HG03520 (cell line): ENCODE measurements at regions not wholly inside any gene's neighbourhood (a gene's known extent, or its start where the extent isn't known, plus 50 kb on each side); places are given as distances from the start of the nearest gene placed in this dataset.

Experiments used
- ATAC-seq: cut with Tn5 transposase; IDR thresholded peaks from one replicate; pipeline ENCODE4 v1.9.1; 2021; ENCODE audit warnings: mild to moderate bottlenecking, moderate library complexity; ENCODE audit not compliant: unreplicated experiment

DNA sequence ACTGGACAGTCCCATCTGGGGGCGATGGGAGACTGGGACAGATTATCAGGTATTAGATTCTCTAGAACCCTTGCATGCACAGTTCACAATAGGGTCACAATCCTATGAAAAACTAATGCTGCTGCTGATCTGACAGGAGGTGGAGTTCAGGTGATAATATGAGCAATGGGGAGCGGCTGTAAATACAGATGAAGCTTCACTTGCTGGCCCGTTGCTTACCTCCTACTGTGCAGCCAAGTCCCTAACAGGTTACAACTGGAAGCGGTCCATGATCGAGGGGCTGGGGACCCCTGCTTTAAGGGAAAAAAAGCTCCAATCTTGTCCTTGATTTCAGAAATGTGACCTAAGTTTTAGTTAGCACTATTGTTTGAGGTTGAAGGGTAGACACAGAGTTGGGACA lies 175.2 kb downstream of the ZNF330 start:
- no peak for ATAC-seq

DNA sequence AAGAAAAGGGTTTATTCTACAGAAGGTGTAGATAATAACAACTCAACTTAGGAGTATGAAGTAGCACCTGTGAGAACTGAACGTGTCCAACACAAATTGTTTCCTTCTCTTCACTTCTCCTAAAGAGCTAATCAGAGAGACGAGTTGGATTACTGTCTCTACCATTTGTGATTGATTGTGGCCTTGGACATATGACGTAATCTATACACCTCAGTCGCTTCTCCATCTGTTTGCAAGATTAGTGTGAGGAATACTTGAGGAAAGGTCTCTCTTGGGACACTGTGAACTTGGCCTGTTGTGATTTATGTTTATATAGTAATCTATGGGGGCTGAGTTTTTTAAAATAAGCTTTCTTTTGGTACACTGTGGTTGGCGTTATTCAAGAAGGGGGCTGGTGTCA lies 182.0 kb downstream of the ZNF330 start:
- ATAC-seq = no peak

DNA sequence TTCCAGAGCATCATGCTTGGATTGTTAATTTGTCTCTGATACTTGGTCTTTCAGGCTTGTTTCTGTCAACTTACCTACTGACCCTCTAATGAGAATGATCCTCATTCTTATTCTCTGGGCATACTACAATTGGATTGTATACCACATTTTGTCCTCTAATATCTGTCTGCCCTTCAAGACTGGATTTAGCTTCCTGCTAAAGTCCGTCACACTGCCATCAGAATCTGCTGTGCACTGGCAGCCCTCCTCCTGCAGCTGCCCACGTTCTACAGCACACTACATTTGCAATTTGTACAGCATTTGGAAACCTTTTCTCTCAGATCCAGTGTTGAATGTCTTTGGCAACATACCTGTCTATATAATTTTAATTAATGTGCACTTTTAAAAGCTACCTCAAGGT lies 183.1 kb downstream of the ZNF330 start:
- no peak for ATAC-seq

DNA sequence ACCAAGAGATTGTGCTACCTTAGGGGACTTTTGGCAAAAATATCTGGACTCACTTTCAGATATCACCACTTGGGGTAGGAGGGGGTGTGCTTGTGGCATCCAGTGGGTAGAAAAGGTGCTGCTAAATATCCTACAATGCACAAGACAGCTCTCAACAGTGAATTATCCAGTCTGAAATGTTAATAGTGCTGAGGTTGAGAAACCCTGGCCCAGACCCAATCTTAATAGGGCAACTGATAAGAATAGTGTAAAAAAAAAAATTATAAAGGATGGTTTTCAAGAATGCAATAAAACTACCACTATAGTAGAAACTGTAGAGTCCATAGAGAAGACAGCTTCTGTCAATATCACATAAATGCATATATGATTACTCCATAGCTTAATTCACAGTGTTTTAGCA lies 185.5 kb downstream of the ZNF330 start:
- ATAC-seq = no peak

DNA sequence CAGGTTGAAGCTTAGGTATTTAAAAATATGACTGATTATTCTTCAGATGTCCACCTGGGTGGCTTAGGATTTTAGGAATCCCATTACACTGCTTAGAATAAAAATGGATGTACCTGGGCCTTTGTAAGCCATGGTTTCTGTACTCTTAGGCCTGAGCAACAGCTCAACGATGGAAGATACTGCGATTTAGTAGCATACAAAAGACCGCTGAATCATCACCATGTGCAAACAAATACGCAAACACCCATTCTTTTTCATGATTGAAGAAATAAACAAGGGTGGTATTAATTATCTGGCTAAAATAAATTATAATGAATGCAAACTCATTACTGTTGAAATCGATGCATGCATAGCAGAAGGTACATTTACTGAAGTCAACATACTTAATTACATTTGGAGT lies 188.9 kb downstream of the ZNF330 start:
- no peak for ATAC-seq

DNA sequence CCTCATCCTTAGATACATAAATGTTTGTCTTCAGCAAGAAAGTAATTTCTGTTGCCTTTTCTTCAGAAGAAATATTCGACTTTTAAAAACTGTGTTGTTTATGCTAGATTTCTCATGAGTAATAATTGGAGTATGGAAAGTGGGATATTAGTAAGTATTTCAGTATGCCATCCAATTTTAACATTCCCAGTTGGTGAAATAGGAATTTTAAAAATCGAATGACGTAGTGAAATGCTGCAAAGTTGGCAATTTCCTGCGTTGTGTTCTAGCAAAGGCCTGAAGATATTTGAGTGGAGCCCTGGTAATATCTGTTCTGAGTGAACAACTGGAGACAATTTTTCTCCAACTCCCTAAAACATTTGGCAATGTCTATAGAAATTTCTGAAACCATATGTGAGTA lies 190.1 kb downstream of the ZNF330 start:
- ATAC-seq = no peak

DNA sequence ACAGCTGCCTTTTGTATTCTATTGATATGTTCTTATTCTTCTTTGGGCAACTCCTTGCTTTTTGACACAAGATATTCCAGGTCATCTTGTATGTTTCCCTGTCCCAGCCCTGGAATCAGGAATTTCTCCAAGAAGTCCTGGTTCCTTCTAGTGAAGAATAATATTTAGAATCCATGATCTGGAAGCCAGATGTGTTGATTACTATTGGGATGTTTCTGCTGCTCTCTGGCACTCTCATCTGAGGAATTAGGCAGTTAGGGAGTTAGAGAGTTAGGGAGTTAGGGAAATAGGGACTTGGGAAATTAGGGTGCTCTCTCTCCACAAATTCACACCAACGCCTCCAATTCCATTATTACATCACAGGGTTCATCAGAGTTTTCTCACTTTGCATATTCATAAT lies 191.2 kb downstream of the ZNF330 start:
- no peak for ATAC-seq

DNA sequence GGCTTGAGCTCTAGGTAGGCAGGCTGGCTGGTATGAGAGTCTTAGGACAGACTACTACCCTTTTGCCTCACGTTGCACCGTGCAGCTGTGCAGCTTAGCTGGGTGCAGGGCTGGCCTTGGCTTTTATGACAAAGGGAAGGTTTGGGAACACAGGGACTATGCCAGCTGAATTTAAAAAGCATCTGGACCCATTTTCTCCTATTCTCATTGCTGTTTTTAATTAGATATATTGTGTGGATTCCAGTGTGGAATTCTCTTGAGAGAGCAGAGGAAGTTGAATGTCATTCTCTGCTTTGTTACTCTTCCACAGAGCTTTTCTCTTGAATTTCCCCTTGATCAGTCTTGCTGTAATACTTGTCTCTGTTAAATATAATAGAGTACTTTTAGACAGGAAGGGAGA lies 192.7 kb downstream of the ZNF330 start:
- no peak for ATAC-seq

DNA sequence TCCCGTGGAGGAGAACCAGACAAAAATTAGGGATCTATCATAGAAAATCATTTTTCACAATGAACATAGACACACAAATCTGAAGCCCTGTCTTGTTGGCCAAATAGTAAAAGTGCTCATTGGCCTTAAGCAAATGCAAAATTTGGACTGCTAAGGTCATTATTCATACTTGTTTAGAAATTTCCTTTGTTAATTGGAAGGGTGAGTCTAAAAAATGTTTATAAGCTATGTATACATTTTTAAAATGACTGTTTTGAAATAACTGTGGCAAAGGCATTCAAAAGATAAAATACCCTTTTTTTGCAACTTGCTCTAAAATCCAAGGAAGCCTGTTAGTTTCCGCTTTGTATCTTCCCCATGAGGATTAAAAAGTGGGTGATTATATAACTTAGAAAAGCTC lies 195.0 kb downstream of the ZNF330 start:
- no peak for ATAC-seq

DNA sequence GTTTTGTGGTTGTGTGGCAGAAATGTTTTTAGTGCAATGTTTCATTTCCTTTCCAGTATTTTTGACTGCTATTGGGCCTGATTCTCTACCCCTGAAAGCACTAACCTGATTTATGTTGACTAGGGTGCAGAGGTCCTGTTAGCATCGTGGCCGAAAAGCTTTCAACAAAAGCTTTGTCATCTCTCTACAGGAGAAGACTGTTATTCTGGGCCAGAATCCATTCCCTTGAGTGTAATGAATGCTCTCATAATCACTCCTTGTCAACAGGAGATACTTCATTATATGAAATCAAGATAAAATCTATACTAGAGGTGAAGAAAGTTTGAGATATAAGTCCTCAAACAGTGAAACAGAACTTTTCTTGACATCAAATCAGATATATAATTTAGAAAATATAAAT lies 195.5 kb downstream of the ZNF330 start:
- no peak for ATAC-seq

DNA sequence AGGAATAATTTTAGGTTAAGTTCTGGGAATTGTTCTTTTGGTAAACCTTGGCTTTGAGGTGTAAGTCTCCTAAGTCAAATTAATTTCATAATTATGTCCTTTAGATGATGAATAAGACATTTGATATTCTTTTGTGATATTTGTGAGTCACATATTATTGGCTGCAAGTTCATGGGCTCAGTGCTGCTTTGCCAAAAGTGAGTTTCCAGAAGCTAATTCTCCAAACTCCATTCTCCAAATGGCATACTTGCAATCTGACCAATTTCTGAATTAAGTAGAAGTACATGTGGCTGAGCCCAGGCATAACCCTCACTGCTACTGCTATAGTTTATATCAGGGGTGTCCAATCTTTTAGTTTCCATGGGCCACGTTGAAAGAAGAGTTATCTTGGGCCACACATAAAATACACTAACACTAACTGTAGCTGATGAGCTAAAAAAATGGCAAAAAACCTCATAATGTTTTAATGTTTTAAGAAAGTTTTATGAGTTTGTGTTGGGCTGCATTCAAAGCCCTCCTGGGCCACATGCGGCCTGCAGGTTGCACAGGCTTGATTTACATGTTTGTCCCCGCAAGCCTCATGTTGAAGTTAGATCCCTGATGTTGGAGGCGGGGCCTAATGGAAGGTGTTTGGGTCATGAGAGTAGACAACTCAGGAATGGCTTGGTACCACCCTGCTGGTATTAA lies 196.1 kb downstream of the ZNF330 start:
- no peak for ATAC-seq

DNA sequence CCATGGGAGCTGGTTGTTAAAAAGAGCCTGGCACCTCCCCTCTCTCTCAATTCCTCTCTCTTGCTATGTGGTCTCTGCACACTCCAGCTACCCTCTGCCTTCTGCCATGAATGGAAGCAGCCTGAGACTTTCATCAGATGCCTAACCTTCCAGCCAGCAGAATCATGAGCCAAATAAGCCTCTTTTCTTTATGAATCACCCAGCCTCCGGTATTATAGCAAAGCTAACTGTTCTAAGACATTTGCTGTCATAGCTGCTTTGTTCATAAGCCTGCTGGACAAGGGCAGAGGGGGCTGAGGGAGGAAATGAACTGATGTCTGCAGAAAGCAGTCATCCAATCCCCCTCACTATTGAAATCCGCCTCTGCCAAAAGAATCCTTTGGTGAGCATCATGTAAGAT lies 196.7 kb downstream of the ZNF330 start:
- no peak for ATAC-seq

DNA sequence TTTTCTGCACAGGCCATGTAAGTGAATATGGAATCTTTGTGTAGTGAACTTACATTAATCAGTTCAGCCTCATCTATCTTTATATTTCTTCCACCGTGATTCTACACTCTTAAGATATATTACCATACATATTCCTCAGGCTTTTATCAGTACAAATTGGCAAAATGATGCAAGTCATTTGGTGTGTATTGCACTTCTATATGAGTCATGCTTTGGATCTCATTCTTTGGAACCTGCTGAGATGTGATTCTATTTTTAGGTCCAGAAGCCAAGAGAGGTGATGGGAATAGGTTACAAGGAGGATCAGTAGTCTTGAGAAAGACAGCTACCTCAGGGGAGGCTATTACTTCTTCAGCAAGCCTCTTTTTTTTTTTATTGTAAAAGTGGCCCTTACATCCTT lies 204.4 kb downstream of the ZNF330 start:
- no peak for ATAC-seq

DNA sequence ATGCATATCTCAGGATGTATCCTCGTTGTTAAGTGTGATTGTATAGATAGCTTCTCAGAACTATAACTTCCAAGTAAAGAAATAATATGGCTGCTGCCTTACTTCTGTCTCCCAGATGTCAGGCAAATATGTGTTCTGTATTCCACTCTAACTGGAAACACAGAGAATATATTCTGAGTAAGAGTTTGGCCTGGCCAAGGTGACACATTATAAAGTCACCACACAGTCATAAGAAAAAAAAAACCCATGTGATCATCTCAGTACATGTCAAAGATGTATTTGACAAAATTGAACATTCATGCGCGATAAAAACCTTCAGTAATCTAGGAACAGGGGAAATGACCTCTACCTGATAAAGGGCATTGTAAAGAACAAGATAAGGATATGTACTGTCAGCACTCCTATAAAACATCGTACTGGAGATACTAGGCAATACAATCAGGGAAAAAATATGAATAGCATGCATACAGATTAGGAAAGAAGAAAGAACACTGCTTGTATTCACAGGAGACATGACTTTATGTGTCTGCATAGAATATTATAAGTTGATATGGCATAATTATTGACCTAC lies 207.1 kb downstream of the ZNF330 start:
- ATAC-seq = no peak

DNA sequence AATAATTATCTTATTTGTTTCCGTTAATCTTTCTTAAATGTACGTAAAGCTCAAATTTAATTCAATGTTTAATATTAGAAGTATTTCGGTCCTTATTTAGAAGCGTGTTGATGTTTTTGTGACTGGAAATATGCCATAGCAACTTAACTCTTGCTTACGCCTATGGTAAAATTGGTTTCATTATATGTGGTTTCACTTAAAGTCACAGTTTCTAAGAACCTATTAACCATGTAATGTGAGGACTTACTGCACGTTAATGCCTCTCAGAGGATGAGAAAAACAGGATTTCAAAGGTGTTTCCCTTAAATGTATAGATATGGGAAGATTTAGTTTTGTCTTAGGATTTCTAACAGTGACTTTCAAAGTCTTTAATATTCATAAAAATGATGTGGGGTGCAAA lies 206.4 kb upstream of the IL15 start:
- ATAC-seq = no peak

DNA sequence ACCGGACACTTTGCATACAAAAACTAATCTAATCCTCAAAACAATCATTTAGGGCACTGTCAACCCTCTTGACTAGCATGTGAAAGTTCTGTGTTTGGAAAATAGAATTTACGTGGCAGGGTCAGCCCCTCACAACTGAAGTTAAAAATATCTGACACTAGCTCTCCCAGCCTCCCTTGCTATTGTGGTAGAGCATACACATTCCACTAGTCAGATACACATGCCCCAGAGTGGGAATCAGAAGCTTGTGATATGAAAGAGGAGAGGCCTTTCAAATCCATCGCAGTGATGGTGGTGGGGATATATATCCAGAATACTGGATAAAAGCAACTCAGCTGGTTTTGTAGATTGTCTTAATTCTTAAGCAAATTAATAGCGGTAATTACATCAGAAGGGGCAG lies 205.7 kb upstream of the IL15 start:
- ATAC-seq = no peak

DNA sequence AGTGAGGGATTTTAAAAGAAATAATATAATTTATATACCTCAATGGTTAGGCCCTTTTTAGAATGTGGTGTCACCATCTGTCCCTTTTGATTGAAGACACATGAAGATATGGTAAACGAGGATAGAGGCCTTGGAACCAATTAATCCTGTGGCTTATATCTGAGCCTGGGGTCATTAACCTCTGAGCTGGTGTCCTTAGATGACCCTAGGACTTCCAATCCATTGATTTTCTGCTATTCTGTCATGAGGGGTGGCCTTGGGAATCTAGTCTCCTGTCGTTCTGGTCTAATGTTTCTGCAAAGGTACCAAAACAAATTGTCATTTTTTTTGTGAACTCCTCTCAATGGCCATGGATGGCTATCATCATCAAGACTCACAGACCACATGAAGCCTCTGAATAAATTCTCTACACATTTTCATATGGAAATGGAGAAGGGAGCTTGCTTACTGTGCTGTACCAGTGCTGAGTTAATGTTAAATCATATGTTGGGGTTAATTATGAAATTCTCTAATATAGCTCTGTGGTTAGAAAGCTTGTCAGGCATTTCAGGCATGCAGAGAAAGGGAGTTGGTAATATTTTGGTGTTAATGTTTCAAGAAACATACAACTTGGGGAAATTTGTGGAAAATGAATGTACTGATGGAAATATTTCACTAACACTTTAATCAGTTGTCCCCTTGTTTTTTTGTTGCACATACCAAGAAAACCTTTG lies 204.2 kb upstream of the IL15 start:
- ATAC-seq = no peak

DNA sequence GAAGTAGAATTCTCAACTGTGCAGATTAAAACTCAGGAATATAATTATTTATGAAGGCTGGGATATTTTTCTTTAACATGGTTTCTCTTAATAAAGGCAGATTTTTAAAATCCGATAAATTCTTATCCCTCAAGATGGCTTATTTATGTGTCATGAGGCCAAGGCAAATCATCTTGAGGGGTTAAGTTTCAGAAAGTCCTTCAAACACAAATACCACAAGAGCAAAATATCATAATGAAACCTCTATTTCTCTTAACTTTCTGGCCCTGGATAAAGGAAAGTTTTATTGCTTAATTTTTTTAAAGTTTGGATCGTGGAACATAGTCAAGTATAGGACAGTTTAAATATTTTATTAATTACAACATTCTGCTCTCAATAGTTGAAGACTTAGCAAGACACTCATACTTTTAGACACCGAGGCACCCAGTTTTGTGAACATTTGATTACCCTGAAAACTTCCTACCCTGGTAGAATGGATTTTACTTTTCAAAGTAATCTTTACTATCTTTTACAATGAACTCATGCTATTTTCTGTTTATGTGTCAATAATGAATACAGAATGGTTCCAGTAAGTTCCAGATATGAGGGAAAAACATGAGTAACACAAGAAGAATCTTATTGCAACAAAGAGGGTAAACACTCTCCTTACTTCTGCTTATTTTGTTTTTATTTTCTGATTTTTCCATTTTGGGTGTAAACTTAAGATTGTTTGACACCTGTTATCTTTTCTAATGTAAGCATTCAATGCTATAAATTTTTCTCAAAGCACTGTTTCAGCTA lies 200.7 kb upstream of the IL15 start:
- no peak for ATAC-seq

DNA sequence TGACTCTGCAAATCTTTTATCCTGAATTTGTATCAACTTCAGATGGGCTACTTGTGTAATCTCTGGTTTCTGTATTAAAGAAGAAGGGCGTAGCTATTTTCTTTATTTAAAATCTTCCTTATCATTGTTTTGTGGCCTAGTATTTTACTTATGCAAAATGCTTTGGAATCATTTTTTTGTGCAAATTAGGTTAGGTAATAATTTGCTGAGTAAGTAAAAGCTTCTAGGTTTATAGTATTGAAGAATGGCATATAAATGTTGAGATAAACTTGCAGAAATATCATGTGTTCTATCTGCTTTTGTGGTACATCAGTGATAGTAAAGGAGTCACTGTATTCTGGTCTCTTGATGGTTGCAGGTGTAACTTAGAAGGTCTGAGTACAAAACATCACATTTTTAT lies 197.2 kb upstream of the IL15 start:
- ATAC-seq = no peak

DNA sequence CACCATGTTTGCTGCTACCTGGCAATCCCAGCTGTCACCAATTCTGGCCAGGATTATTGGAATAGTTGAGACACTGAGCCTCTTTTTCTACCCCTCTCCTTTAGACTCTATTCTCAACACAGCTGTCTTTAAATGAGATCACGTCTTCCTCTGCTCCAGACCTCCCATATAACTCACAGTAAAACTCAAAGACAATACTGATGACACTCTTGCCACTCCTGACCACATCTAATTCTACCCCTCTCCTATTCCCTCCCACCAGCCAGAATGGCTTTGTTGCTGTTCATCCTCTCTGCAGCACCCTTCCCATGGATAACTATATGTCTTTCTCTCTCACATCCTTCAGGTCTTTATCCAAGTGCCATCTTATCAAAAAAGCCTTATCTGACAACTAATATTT lies 188.6 kb upstream of the IL15 start:
- ATAC-seq = no peak

DNA sequence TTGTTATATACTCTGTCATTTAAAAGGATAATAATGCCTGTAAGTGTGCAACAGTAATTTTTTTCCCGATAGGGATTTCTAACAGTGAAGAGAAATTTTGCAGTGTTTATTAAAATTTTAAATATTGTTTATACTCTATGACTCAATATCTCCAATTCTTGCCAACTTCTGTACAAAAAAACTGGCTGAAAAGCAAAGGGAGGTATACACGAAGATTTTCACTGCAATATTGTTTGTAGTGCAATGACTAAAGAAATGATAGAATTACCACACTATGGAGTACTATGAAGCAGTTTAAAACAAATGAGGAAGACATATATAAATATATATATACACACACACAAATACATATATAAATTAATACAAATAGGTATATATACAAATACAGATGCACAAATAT lies 187.9 kb upstream of the IL15 start:
- ATAC-seq = no peak

DNA sequence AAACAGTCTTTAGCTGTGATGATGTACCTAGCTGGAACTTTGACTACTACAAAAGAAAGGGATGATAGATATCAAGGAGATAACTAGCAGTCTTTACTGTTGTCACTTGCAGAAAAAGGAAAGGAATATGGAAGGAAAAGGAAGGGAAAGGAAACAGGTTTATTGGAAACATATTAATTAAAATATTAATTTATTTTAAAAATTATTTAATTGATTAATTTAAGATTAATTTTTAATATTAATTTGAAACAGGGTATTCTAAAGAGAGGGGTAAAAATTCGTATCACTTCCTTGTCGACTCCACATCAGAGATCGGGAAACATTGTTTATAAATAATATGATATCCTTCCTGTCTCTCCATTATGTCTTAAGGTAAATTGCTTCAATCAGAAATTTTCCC lies 186.5 kb upstream of the IL15 start:
- ATAC-seq = no peak
